GM03348 (cell line): ENCODE measurements at regions not wholly inside any gene's neighbourhood (a gene's known extent, or its start where the extent isn't known, plus 50 kb on each side); places are given as distances from the start of the nearest gene placed in this dataset.
"Not testable (repeated sequence)": the region's sequence is repeated elsewhere in the genome, so short reads cannot be mapped to it uniquely, and the experiment has no call there.

Source experiments
- DNase-seq: peaks from one replicate; pipeline ENCODE4 v3.0.0; 2012; ENCODE audit warnings: low spot score

DNA sequence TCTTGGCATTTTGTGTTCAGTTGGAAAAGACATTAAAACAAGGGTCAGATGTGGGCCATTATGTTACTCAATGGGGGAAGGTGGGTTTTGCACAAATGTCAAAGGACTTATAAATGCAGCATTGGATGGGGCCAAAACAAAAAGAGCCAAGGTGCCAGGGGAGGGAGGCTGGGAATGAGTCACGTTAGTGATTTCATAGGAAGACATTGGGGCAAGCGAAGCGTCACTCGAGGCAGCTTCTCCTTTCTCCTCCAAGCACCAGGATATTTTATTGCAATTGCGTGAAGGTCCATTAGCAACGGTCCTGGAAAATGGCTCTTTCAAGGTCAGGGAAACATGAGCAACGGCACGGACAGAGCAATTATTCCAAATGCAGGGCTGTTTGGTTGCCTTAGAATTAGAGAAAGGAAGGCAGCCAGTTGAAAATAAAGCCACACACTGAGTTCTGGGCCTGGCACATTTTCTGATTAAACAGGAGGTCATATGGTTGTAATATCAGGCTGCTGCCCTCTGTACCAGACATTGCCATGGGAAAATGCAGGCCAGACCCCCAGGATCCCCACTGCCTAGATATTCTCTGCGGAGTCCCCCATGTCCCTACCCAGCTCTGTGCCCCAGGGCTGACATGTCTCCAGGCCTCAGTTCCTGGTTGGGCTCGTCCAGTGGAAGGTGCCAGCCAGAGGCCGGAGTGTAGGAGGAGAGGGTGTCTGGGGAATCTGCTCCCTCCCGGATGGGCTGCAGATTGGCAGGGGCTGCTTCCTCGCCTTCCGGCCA lies 63.3 kb upstream of the NANOS1 start:
- DNase-seq: peak; percentile 36

GRCh38 chr10:118966850-118967125 lies 62.7 kb upstream of the NANOS1 start:
- DNase-seq: no peak

DNA sequence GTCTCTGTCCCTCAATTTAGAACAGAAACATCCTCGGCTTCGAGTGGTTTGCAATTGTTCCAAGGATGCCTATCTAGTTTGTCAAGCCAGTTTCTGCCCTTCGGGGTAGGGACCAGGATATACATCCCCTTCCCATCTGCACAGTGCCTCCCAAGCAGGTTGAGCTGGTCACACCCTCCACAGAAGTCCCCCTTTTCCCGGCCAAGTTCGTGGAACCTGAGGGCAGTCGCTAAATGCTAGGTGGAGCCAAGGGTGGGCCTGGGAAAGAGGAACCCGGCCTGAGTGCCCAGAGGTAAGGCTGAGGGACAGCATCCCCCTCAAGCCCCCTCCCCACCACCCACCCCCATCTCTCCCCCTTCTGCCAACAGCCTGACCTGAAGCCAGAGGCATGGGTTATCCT lies 62.4 kb upstream of the NANOS1 start:
- DNase-seq: no peak

- DNase-seq: no peak
Measured at GRCh38 chr10:118968060-118968459, 61.5 kb upstream of the NANOS1 start.

DNA sequence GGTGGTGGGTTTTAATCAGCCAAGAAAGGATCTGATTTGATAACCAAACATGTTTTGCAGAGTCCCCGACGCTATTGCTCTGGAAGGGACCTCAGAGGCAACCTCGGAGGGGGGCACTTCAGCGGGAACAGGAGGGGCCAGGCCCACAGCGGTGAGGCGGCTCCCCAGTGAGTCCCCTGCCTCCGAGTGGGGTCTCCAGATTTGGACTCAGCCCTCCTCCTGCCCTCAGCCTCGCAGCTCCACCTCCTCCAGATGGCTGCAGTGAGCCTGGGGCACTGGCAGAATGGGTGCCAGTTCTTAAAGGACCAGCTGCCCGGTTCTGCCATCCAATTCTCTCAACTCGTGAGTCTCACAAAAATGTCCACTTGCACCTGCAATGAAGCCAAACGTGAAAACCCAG lies 61.0 kb upstream of the NANOS1 start:
- no peak for DNase-seq

- no peak for DNase-seq
Measured at GRCh38 chr10:118969014-118969413, 60.5 kb upstream of the NANOS1 start.

DNA sequence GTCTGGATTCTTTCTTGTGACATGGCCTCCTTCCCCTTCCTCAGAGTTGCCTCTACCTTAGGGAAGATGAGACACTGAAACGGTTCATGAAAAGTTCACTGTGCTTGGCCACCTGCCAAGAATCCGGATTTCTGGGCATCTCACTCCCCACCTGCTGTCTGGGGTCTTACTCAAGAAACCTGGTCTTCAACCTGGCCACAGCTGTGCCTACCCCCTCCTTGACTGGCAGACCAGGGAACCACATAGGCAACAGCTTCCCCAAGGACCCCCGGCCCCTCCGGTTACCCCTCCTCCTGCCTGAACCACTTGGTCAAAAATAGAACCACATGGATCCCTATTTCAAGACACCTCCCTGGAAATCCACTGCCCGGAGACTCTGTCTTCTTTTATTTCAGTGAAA lies 58.7 kb upstream of the NANOS1 start:
- DNase-seq: no peak

DNA sequence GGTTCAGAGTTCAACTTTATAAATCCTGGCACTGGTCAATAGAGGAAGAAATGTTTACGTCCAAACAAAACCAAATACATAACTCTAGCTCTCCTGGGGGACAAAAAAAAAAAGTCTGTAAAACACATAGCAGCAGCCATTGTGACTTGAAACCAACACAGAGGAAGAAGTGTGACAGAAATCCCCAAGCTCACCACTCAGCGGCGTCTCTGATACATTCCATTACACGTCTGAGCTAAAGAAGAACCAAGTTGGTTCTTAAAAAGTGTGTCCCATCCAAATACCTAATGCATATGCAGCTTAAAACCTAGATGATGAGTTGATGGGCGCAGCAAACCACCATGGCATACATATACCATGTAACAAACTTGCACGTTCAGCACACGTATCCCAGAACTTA lies 58.3 kb upstream of the NANOS1 start:
- DNase-seq: no peak

DNA sequence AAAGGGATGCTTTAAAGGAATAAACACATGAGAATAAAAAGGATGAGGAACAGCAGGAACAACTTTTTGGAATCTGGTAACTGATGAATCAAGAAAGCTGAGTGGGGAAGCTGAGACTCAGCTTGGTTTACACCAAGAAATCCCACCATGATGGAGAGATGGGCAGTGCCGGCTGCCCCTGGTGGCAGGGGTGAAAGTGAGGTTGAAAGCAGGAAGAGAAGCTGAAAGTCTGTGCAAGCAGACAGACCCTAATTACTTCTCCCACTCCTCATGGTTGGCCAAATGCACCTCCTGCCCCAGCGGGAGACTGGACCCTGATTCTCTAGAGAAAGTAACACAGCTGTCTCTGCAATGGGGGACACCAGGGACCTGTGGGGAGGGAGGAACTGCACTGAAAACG lies 57.6 kb upstream of the NANOS1 start:
- no peak for DNase-seq

DNA sequence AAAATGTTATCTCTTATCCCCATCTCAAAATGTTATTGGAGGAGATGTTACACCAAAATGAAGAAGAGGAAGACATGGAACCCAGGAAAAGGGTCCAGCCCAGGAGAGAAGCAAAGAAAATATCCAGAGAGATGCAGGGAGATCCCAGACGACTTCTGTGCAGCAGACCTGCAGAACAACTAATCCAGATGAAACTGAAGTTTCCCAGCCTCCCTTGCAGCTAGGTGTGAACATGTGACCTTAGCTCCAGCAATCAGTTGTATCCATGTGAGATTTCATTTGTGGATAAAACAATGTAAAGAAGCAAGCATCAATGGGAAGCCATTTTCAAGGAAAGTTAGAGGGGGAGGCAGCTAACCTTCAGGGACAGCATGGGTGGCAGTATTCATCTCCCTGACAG lies 55.8 kb upstream of the NANOS1 start:
- DNase-seq: no peak

DNA sequence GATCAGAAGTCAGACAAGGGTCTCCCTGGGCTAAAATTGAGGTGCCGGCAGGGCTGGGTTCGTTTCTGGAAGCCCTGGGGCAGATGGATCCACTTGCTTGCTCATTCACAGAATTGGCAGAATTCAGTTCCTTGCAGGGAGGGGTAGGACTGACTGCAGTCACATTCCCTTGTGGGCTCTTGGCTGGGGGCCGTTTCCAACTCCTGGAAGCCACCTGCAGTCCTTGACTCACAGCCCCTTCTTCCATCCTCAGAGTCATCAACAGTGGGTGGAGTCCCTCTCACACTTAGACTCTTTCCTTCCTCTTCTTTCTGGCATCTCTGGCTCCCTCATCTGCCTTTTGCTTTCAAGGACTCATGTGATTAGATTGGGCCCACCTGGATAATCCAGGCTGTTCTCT lies 54.6 kb upstream of the NANOS1 start:
- DNase-seq: no peak

DNA sequence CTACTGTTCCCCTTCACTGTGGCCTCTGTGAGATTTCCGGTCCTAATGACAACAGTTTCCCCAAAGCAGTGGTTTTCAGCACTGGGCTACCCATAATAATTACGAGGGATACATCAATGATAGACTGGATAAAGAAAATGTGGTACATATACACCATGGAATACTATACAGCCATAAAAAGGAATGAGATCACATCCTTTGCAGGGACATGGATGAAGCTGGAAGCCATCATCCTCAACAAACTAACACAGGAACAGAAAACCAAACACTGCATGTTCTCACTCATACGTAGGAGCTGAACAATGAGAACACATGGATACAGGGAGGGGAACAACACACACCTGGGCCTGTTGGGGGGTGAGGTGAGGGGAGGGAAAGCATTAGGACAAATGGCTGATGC lies 53.3 kb upstream of the NANOS1 start:
- DNase-seq: not testable (repeated sequence)

DNA sequence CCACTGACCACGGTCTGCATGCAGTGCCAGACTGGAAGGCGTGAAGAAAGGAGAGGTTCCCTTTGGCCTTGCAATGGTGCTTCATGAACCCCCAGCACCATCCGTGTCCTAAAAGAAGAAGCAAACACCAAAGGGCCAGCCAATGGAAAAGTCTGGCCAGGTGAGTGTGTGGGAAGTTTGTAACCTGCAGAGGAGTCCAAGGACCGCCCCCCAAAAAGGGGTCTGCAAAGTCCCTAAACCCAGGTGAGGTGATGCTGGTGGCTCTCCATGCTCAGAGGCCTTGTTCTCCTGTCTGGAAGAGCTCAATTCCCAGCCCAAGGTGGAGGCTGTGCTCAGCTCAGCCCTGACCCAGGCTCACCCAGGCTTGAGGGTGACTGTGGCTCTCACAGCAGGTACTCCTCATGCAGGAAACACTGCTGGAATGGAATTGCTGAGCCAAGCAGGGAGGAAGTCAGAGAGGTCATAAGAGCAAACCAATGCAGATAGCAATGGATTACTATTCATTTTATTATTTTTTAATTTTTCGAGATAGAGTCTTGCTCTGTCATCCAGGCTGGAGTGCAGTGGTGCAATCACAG lies 52.4 kb upstream of the NANOS1 start:
- DNase-seq: no peak

DNA sequence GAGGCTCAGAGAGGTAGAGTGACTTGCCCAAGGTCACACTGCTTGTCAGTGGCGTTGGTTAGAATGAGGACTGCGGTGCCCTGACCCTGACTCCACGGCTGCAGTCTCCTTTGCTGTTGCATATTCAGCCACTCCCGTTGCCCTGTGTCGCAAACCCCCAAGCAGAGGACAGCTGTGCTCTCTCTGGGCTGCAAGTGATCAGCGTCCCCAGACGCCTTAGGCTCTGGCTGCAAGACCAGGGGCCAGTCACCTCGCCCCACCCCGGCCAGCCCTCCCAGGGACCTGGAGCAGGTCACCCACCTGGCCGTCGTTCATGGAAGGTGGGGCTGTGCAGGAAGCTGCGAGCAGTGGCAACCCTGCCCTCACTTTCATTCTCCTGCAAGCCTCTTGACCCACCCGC lies 51.7 kb upstream of the NANOS1 start:
- DNase-seq: no peak

- DNase-seq: no peak
Measured at GRCh38 chr10:118978316-118978997, 51.1 kb upstream of the NANOS1 start.

GRCh38 chr10:118978998-118979350 lies 50.5 kb upstream of the NANOS1 start:
- no peak for DNase-seq

DNA sequence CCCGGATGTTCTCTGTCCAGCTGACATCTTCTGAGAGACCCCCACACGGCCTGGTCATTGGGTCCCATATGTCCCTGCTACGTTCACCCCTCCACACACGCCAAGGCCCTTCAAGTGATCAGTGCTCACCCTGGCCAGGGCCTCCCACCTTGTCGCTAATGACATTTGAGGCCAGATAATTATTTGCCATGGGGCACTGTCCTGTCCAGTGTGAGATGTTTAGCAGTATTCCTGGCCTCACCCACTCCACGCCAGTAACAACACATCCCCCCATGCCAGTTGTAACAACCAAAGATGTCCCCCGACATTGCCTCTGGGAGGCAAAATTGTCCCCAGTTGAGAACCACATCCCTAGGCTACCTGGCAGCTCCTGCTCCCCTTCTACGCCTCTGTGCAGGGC lies 49.9 kb upstream of the NANOS1 start:
- no peak for DNase-seq
